CD4-positive, alpha-beta T cell (primary cell): ENCODE measurements at regions not wholly inside any gene's neighbourhood (a gene's known extent, or its start where the extent isn't known, plus 50 kb on each side); places are given as distances from the start of the nearest gene placed in this dataset.

Experiments used
- ATAC-seq: fragments of 200-7000 bp; cut with Tn5 transposase; one replicate; pipeline ENCODE4 v1.10.0; 2022; ENCODE audit warnings: mild to moderate bottlenecking; ENCODE audit not compliant: poor library complexity
- CTCF ChIA-PET: fragments of 350-600 bp; sonication (Branson Sonifier 250); formaldehyde crosslinking; loops from one replicate; lab custom pipeline; 2021; ENCODE audit warnings: antibody characterized with exemption, inconsistent platforms; lab: Charles Lee
- POLR2A ChIA-PET: fragments of 350-600 bp; sonication (Branson Sonifier 250); formaldehyde crosslinking; loops from one replicate; lab custom pipeline; 2021; ENCODE audit warnings: antibody characterized with exemption, inconsistent platforms; lab: Charles Lee
- DNase-seq, 14 experiments: peaks; one replicate each; pipeline ENCODE4 v3.0.0-alpha.2; 2013 to 2020; ENCODE audit warnings: mixed read lengths in 2 of 14
- H3K27ac ChIP-seq, 2 donors: one replicate each; pipeline versions ENCODE4 v1.5.1 to v1.7.0; 2013; ENCODE audit warnings: low read length in 2 of 2, low read depth in 1 of 2, mild to moderate bottlenecking in 1 of 2
- H3K27me3 ChIP-seq, 2 experiments: 1 replicate in 1 of 2; 2 replicates in 1 of 2; pipeline versions ENCODE4 v1.6.1 to v1.7.0; 2013; ENCODE audit warnings: low read length in 2 of 2, control low read depth in 1 of 2, mild to moderate bottlenecking in 1 of 2, moderate library complexity in 1 of 2; ENCODE audit not compliant: insufficient read depth in 2 of 2, control insufficient read depth in 1 of 2
- H3K36me3 ChIP-seq: one replicate; pipeline ENCODE4 v1.6.1; 2013; ENCODE audit warnings: low read length, control low read depth; ENCODE audit not compliant: insufficient read depth
- H3K4me1 ChIP-seq: one replicate; pipeline ENCODE4 v1.6.1; 2013; ENCODE audit warnings: low read length, control low read depth; ENCODE audit not compliant: insufficient read depth
- H3K4me3 ChIP-seq: one replicate; pipeline ENCODE4 v1.5.1; 2013; ENCODE audit warnings: mild to moderate bottlenecking, low read length, moderate library complexity
- H3K9me3 ChIP-seq, 2 experiments: 1 replicate in 1 of 2; 2 replicates in 1 of 2; pipeline versions ENCODE4 v1.6.1 to v1.7.0; 2013; ENCODE audit warnings: low read length in 2 of 2, mild to moderate bottlenecking in 2 of 2, control low read depth in 1 of 2, moderate library complexity in 1 of 2; ENCODE audit not compliant: control insufficient read depth in 1 of 2, insufficient read depth in 1 of 2
- H3K27ac Mint-ChIP-seq: one replicate; pipeline ENCODE4 v1.8.0; 2020; ENCODE audit warnings: mixed read lengths
- H3K27me3 Mint-ChIP-seq: one replicate; pipeline ENCODE4 v1.8.0; 2021; ENCODE audit warnings: mixed read lengths
- H3K36me3 Mint-ChIP-seq: one replicate; pipeline ENCODE4 v1.8.0; 2021; ENCODE audit warnings: low read depth, mixed read lengths
- H3K4me1 Mint-ChIP-seq: one replicate; pipeline ENCODE4 v1.8.0; 2021; ENCODE audit warnings: low read depth, mixed read lengths
- H3K4me3 Mint-ChIP-seq: one replicate; pipeline ENCODE4 v1.8.0; 2020; ENCODE audit warnings: mild to moderate bottlenecking, mixed read lengths
- H3K9me3 Mint-ChIP-seq: one replicate; pipeline ENCODE4 v1.8.0; 2020; ENCODE audit warnings: mixed read lengths
- CTCF ChIP-seq: fragments of 200-600 bp; IDR thresholded peaks from one replicate; pipeline ENCODE4 v1.8.0; 2022; ENCODE audit warnings: antibody characterized with exemption, mild to moderate bottlenecking
- intact Hi-C, 2 experiments: fragments of 100-400 bp; cut with DNase I in 1 of 2; cut with micrococcal nuclease in 1 of 2; formaldehyde crosslinking; loops; one replicate each; pipeline versions ENCODE4 v1.15.1 to v1.9.0; 2023 to 2025; cut with DNase I, micrococcal nuclease

- ChIA-PET POLR2A (no interaction called here), CTCF (no interaction called here)
- Mint-ChIP-seq H3K27ac (no peak overlapping the region), H3K9me3 (no peaks in the 10 kb centered on the region), H3K4me1 (no peaks in the 10 kb centered on the region), H3K36me3 (no peaks in the 10 kb centered on the region), H3K4me3 (no peak overlapping the region), H3K27me3 (peaks cover 60% of the 10 kb centered on the region)
- Histone ChIP-seq H3K4me3 (no peak overlapping the region), H3K27me3 (peaks cover 0 to 4% of the 10 kb centered on the region in 2 experiments), H3K27ac (no peak overlapping the region), H3K9me3 (no peaks in the 10 kb centered on the region), H3K4me1 (no peaks in the 10 kb centered on the region), H3K36me3 (no peaks in the 10 kb centered on the region)
- DNase-seq (no peak), ATAC-seq (no peak)
- TF ChIP-seq CTCF: no peak
- intact Hi-C loops: no loop called here
Observed at GRCh38 chr6:40075056-40075590, 140.9 kb upstream of the MOCS1 start.

- no peaks in the 10 kb centered on the region for H3K9me3 ChIP-seq
- peaks cover 0 to 4% of the 10 kb centered on the region in 2 experiments for H3K27me3 ChIP-seq
- intact Hi-C loops: no loop called here
- TF ChIP-seq CTCF: no peak
- Mint-ChIP-seq H3K27me3 (peaks cover 60% of the 10 kb centered on the region), H3K36me3 (no peaks in the 10 kb centered on the region), H3K9me3 (no peaks in the 10 kb centered on the region), H3K4me1 (no peaks in the 10 kb centered on the region), H3K4me3 (no peak overlapping the region), H3K27ac (no peak overlapping the region)
- POLR2A ChIA-PET: no interaction called here
- CTCF ChIA-PET: no interaction called here
- H3K27ac ChIP-seq: no peak overlapping the region
- ATAC-seq: no peak
- no peak overlapping the region for H3K4me3 ChIP-seq
- no peaks in the 10 kb centered on the region for H3K4me1 ChIP-seq
- DNase-seq: no peak
- H3K36me3 ChIP-seq: no peaks in the 10 kb centered on the region
Observed at GRCh38 chr6:40074306-40075055, 140.2 kb upstream of the MOCS1 start.

GRCh38 chr6:40066372-40066771, 132.1 kb upstream of the MOCS1 start:
- peaks cover 16% of the 10 kb centered on the region for H3K27me3 Mint-ChIP-seq
- DNase-seq (no peak), ATAC-seq (no peak)
- H3K9me3 ChIP-seq: peaks cover 0 to 5% of the 10 kb centered on the region in 2 experiments
- no peaks in the 10 kb centered on the region for H3K36me3 Mint-ChIP-seq
- no peak overlapping the region for H3K27ac ChIP-seq
- H3K27me3 ChIP-seq: no peaks in the 10 kb centered on the region
- H3K36me3 ChIP-seq: no peaks in the 10 kb centered on the region
- H3K4me1 Mint-ChIP-seq: no peaks in the 10 kb centered on the region
- no peak for TF ChIP-seq CTCF
- ChIA-PET POLR2A (no interaction called here), CTCF (no interaction called here)
- H3K4me3 ChIP-seq: no peak overlapping the region
- no peaks in the 10 kb centered on the region for H3K4me1 ChIP-seq
- H3K9me3 Mint-ChIP-seq: peaks cover 4% of the 10 kb centered on the region
- H3K4me3 Mint-ChIP-seq: no peak overlapping the region
- intact Hi-C loops: no loop called here
- no peak overlapping the region for H3K27ac Mint-ChIP-seq
